Ectodermal cell (in vitro differentiated cells): ENCODE measurements at regions not wholly inside any gene's neighbourhood (a gene's known extent, or its start where the extent isn't known, plus 50 kb on each side); places are given as distances from the start of the nearest gene placed in this dataset.
"Not testable (repeated sequence)": the region's sequence is repeated elsewhere in the genome, so short reads cannot be mapped to it uniquely, and the experiment has no call there.

ENCODE experiments used
- H3K27ac ChIP-seq: 2 replicates; pipeline ENCODE4 v1.7.0; 2013; ENCODE audit warnings: mild to moderate bottlenecking, low read depth, low read length; ENCODE audit not compliant: insufficient read depth, poor library complexity, severe bottlenecking
- H3K27me3 ChIP-seq: 2 replicates; pipeline ENCODE4 v1.7.0; 2013; ENCODE audit warnings: mild to moderate bottlenecking, low read length; ENCODE audit not compliant: insufficient read depth, control insufficient read depth, poor library complexity, severe bottlenecking
- H3K36me3 ChIP-seq: one replicate; pipeline ENCODE4 v1.7.0; 2013; ENCODE audit warnings: low read length; ENCODE audit not compliant: control insufficient read depth, insufficient read depth
- H3K4me1 ChIP-seq: one replicate; pipeline ENCODE4 v1.7.0; 2013; ENCODE audit warnings: low read length; ENCODE audit not compliant: control insufficient read depth, insufficient read depth
- H3K4me3 ChIP-seq: 2 replicates; pipeline ENCODE4 v1.7.0; 2013; ENCODE audit warnings: low read depth, low read length, control low read depth; ENCODE audit not compliant: insufficient read depth
- H3K9me3 ChIP-seq: 2 replicates; pipeline ENCODE4 v1.7.0; 2013; ENCODE audit warnings: mild to moderate bottlenecking, low read length, moderate library complexity; ENCODE audit not compliant: control insufficient read depth
- WGBS, 2 experiments: methylation state at CpG; one replicate each; pipeline ENCODE4 v1.1.7; 2013; ENCODE audit warnings: missing lambda C conversion rate in 2 of 2; 5-methylcytosine and 5-hydroxymethylcytosine counted together

DNA sequence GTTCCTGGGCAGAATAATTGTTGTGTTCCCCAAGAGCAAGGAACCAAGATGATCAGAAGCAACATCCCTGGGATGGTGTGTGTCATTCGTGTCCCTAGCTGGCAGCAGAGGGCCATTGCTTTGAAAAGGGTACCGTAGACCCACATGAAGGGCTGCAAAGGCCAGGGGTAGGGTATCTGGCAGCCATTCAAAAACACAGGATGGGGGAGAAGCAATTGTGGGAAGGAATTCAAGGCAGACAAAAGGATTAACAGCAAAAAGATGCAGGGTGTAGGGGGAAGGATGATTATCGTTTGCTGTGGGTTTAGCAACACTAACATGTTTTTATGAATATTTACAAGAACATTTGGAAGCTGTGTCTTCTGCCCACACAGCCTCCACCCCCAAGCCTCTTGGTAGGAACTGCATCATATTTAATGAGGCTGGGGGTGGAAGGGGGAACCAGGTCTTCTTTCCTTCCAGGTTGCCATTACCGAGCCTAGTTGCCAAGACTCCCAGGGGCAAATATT is 169.0 kb upstream of the G2E3 start:
- Histone ChIP-seq H3K27ac (no peak overlapping the region), H3K27me3 (no peaks in the 10 kb centered on the region), H3K36me3 (no peaks in the 10 kb centered on the region), H3K4me3 (no peak overlapping the region), H3K4me1 (no peaks in the 10 kb centered on the region), H3K9me3 (no peaks in the 10 kb centered on the region)
- 54 to 62% methylated on average over 3 to 4 of the region's 4 CpGs for WGBS, 2 experiments

DNA sequence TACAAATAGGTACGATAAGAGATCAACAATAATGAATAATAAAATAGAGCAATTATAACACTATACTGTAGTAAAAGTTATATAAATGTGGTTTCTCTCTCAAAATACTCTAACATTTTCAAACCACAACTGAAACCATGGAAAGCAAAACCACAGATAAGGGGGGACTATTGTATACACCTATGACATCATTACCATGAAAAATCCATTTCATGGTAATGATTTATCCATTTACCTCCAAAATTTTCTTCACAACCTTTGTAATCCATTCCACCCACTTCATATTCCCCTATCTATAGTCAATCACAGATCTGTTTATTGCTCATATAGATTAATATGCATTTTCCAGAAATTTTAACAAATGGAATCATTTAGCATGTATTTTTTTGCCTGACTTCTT is 163.9 kb upstream of the G2E3 start:
- H3K4me3 ChIP-seq, result no peak overlapping the region
- H3K9me3 ChIP-seq, result no peaks in the 10 kb centered on the region
- H3K36me3 ChIP-seq, result no peaks in the 10 kb centered on the region
- H3K4me1 ChIP-seq, result no peaks in the 10 kb centered on the region
- H3K27ac ChIP-seq, result no peak overlapping the region
- H3K27me3 ChIP-seq, result no peaks in the 10 kb centered on the region
- no CpG with 5 or more reads among the region's 1 CpG for WGBS, 2 experiments

DNA sequence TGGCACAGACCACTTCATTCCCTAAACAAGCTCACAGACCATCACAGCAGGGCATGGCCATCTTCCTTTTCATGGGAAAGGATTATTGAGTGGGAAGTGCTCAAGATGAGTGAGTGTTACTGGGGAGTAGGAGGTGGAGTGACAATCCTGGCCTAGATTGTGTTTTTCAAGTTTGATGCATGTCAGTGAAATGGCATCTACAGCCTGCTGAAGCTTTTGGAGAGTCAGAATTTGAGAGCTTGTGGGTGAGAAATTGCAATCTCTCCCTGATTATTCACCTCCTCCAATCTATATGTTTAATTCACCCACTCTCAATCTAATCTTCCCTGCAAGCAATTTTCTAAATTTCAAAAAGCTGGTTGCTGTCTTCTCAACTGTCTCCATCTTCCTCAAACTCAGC is 156.1 kb upstream of the G2E3 start:
- Histone ChIP-seq H3K4me3 (no peak overlapping the region), H3K4me1 (no peaks in the 10 kb centered on the region), H3K36me3 (no peaks in the 10 kb centered on the region), H3K27me3 (no peaks in the 10 kb centered on the region), H3K27ac (no peak overlapping the region), H3K9me3 (no peaks in the 10 kb centered on the region)

DNA sequence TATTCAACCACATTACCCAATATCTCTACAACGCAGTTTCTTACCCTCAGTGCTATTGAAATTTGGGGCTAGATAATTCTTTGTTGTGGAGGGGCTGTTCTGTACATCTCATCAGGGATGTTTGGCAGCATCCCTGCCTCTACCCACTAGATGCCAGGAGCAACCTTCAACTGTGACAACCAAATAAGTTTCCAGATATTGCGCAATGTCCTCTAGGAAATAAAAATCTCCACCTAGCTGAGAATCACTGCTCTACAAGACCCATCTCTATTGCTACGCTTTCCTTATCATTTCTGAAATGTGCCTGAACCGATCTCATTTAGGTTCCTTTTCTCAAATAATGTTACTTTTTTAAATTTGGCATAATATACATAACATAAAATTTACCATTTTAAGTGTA is 155.2 kb upstream of the G2E3 start:
- 97 to 99% methylated on average over 3 to 4 of the region's 4 CpGs for WGBS, 2 experiments
- H3K9me3 ChIP-seq, result no peaks in the 10 kb centered on the region

DNA sequence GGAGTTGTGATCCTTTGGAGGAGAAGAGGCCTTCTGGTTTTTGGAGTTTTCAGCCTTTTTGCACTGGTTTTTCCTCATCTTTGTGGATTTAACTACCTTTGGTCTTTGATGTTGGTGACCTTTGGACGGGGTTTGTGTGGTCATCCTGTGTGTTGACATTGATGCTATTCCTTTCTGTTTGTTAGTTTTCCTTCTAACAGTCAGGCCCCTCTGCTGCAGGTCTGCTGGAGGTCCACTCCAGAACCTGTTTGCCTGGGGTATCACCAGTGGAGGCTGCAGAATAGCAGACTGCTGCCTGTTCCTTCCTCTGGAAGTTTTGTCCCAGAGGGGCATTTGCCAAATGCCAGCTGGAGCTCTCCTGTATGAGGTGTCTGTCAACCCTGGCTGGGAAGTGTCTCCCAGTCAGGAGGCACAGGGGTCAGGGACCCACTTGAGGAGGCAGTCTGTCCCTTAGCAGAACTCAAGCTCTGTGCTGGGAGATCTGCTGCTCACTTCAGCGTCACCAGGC is 149.4 kb upstream of the G2E3 start:
- not testable (repeated sequence) for H3K9me3 ChIP-seq, H3K27ac ChIP-seq, H3K4me3 ChIP-seq, H3K27me3 ChIP-seq, H3K36me3 ChIP-seq, H3K4me1 ChIP-seq
- WGBS, 2 experiments, result 95 to 99% methylated on average over 2 of the region's 2 CpGs

More for the DNA sequence above, 155.2 kb upstream of the G2E3 start:
- Histone ChIP-seq H3K4me1 (no peaks in the 10 kb centered on the region), H3K27ac (no peak overlapping the region), H3K4me3 (no peak overlapping the region), H3K36me3 (no peaks in the 10 kb centered on the region), H3K27me3 (no peaks in the 10 kb centered on the region)

DNA sequence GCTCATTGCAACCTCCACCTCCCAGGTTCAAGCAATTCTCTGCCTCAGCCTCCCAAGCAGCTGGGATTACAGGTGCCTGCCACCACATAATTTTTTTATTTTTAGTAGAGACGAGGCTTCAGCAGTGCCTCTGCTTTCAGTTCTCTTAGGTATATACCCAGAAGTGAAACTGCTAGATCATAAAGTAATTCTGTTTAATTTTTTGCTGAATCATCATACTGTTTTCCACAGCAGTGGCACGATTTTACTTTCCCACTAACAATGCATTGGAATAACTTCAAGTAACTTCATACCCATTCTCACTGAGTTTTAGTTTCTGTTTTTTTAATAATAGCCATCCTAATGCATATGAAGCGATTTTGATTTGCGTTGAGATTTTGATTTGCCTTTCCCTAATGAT is 148.0 kb upstream of the G2E3 start:
- no peaks in the 10 kb centered on the region for H3K9me3 ChIP-seq

DNA sequence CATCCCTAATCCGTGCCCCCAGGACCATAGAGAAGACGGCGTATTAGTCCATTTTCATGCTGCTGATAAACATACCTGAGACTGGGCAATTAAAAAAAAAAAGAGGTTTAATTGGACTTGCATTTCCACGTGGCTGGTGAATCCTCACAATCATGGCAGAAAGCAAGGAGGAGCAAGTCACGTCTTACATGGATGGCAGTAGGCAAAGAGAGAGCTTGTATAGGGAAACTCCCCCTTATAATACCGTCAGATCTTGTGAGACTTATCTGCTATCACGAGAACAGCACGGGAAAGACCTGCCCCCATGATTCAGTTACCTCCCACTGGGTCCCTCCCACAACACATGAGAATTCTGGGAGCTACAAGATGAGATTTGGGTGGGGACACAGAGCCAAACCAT is 145.8 kb upstream of the G2E3 start:
- not testable (repeated sequence) for H3K27me3 ChIP-seq, H3K27ac ChIP-seq, H3K9me3 ChIP-seq, H3K4me3 ChIP-seq, H3K4me1 ChIP-seq, H3K36me3 ChIP-seq
- WGBS, 2 experiments, result 92 to 96% methylated on average over 8 of the region's 8 CpGs

More for the DNA sequence above, 148.0 kb upstream of the G2E3 start:
- Histone ChIP-seq H3K27ac (no peak overlapping the region), H3K4me1 (no peaks in the 10 kb centered on the region), H3K36me3 (no peaks in the 10 kb centered on the region), H3K27me3 (no peaks in the 10 kb centered on the region), H3K4me3 (no peak overlapping the region)
- 88 to 90% methylated on average over 2 of the region's 4 CpGs for WGBS, 2 experiments

DNA sequence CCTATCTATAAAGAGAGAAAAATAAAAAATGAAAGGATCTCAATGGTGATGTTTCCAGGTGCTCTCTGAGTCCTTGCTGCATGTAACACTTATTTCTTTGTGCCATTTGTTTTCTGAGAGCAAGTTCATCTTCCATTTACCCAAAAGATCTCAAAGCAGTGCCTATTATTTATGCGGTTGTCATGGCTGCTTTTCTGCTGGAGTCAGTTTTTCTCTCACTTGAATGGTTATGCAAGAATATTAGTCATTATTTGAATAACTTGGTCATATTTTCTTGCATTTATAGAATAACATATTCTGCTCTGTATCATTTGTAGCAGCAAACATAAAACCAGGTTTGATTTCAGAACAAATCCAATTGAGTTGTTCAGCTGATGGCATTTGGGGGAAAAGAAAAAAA is 141.8 kb upstream of the G2E3 start:
- Histone ChIP-seq H3K27ac (no peak overlapping the region), H3K36me3 (no peaks in the 10 kb centered on the region), H3K4me1 (no peaks in the 10 kb centered on the region), H3K27me3 (no peaks in the 10 kb centered on the region), H3K9me3 (no peaks in the 10 kb centered on the region), H3K4me3 (no peak overlapping the region)
- WGBS, 2 experiments, result 100% methylated on average over 1 of the region's 1 CpG

DNA sequence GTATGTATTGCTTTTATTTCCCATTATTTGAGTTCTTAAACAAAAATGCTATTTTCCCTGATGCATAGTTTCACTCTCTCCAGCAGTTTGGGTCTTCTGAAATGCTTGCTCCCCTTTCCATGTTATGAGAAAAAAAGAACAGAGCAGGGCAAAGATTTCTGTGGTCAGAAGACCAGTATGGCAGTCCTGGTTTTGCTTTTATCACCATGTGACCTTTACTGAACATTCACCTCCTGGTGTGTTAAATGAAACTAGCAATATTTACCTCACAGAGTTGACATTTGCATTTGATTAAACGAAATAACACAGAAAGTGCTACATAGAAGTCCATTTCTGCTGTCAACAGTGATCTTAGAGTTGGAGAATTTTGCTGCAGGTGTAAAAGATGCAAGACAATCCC is 141.0 kb upstream of the G2E3 start:
- no peaks in the 10 kb centered on the region for H3K36me3 ChIP-seq
- 73 to 78% methylated on average over 1 of the region's 1 CpG for WGBS, 2 experiments
- H3K9me3 ChIP-seq, result no peaks in the 10 kb centered on the region
- H3K27ac ChIP-seq, result no peak overlapping the region
- H3K27me3 ChIP-seq, result no peaks in the 10 kb centered on the region
- H3K4me3 ChIP-seq, result no peak overlapping the region
- H3K4me1 ChIP-seq, result no peaks in the 10 kb centered on the region

DNA sequence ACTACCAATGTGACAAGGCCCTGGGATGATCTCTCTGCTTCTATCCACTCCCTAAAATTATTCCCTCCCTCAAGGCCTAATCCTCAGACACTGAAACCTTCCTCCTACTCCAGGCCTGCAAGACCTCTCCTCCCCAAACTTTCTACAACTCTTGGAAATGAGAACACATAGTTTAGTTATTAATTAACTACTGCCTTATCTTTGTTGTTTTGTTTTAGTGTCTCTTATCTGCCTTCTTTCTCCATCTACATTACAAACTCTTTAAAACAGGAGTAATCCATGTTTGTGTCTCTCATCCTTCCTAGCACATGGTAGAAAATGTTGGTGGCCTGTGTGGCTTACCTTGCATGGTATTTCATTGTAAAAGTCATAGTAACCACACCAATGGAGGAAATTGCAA is 139.9 kb upstream of the G2E3 start:
- Histone ChIP-seq H3K27ac (no peak overlapping the region), H3K4me1 (no peaks in the 10 kb centered on the region), H3K9me3 (no peaks in the 10 kb centered on the region), H3K4me3 (no peak overlapping the region), H3K27me3 (no peaks in the 10 kb centered on the region), H3K36me3 (no peaks in the 10 kb centered on the region)

DNA sequence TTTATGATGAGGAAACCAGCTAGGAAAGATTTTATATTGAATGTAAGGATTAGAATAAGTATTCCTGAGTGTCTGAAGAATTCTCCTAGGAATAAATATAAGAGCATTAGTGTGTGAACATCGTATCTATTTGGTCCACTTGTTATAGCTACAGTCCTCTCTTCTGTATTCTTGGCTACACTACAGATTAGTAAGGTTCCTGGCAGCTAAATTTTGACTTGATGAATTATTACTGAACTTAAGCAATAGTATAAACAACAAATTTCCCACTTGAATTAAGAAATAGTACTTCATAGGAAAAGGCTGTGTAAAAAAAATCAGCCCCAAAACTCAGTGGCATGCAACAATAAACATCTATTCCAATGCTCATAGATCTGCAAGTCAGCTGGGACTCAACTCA is 138.4 kb upstream of the G2E3 start:
- 0% methylated on average over 1 of the region's 1 CpG for WGBS, 2 experiments
- Histone ChIP-seq H3K4me3 (no peak overlapping the region), H3K27ac (no peak overlapping the region), H3K36me3 (no peaks in the 10 kb centered on the region), H3K27me3 (no peaks in the 10 kb centered on the region), H3K4me1 (no peaks in the 10 kb centered on the region), H3K9me3 (no peaks in the 10 kb centered on the region)
